Heart right ventricle (tissue), 16 donors: ENCODE measurements at regions not wholly inside any gene's neighbourhood (a gene's known extent, or its start where the extent isn't known, plus 50 kb on each side); places are given as distances from the start of the nearest gene placed in this dataset.
"Not testable (repeated sequence)": the region's sequence is repeated elsewhere in the genome, so short reads cannot be mapped to it uniquely, and the experiment has no call there.

Source experiments
- ATAC-seq, 8 donors: fragments of 200-7000 bp; cut with Tn5 transposase; one replicate each; pipeline ENCODE4 v1.9.1; 2020; ENCODE audit warnings: mild to moderate bottlenecking in 8 of 8, moderate library complexity in 8 of 8, moderate number of reproducible peaks in 1 of 8
- DNase-seq, 2 donors: peaks; one replicate each; pipeline ENCODE4 v3.0.0-alpha.2; 2020
- H3K27ac ChIP-seq, 10 donors: fragments of 200-600 bp; sonication (generic) in 2 of 10; one replicate each; pipeline versions ENCODE4 v1.5.0 to v1.8.0; 2020 to 2022; ENCODE audit warnings: mild to moderate bottlenecking in 3 of 10
- H3K27me3 ChIP-seq, 7 donors: fragments of 200-600 bp; one replicate each; pipeline ENCODE4 v1.8.0; 2021 to 2022; ENCODE audit warnings: mild to moderate bottlenecking in 2 of 7
- H3K36me3 ChIP-seq, 9 donors: fragments of 200-600 bp; sonication (generic) in 1 of 9; one replicate each; pipeline versions ENCODE4 v1.5.0 to v1.8.0; 2020 to 2022; ENCODE audit warnings: mild to moderate bottlenecking in 2 of 9
- H3K4me1 ChIP-seq, 9 donors: fragments of 200-600 bp; sonication (generic) in 1 of 9; one replicate each; pipeline versions ENCODE4 v1.5.0 to v1.8.0; 2020 to 2022; ENCODE audit warnings: mild to moderate bottlenecking in 4 of 9
- H3K4me3 ChIP-seq, 10 donors: fragments of 200-600 bp; sonication (generic) in 2 of 10; one replicate each; pipeline versions ENCODE4 v1.5.0 to v1.8.0; 2020 to 2022; ENCODE audit warnings: mild to moderate bottlenecking in 7 of 10, moderate library complexity in 2 of 10
- H3K9me3 ChIP-seq, 11 donors: fragments of 200-600 bp in 10 of 11; sonication (generic) in 2 of 11; one replicate each; pipeline versions ENCODE4 v1.5.0 to v1.8.0; 2013 to 2022; ENCODE audit warnings: mild to moderate bottlenecking in 2 of 11, control low read depth in 1 of 11, moderate library complexity in 1 of 11
- CTCF ChIP-seq, 9 donors: fragments of 200-600 bp; sonication (generic) in 2 of 9; IDR thresholded peaks; one replicate each; pipeline versions ENCODE4 v1.5.0 to v1.8.0; 2021 to 2022; ENCODE audit warnings: antibody characterized with exemption in 9 of 9, mild to moderate bottlenecking in 5 of 9, moderate library complexity in 1 of 9
- WGBS, 2 donors: extraction: QIAGEN DNeasy Blood & Tissue Kit; methylation state at CpG; one replicate each; pipeline ENCODE4 v1.1.7; 2013; ENCODE audit warnings: inconsistent platforms in 1 of 2; 5-methylcytosine and 5-hydroxymethylcytosine counted together
- intact Hi-C, 10 donors: fragments of 100-400 bp; cut with DNase I; formaldehyde crosslinking; loops; one replicate each; pipeline versions ENCODE4 v1.11.1 to v1.14.2; 2022
- donor health status: Arrhythmogenic right ventricular cardiomyopathy.
- donor health status: ischemic (EF 13 %, LVEDD 7.1; RV severe dilation, severe dysfunction).
- donor health status: healthy with polysubstance abuse.
- donor health status: DM: no; HTN: yes; CAD: no.
- donor health status: DM: no; HTN: no; CAD: no.
- donor health status: ischemic (EF 25% LVEDD 6.9; RV normal size, moderate dysfunction).
- donor health status: ischemic (EF 25% LVEDD 5.7; RV mildly dilated, moderate dysfunction).
- donor health status: healthy.
- donor health status: DM: yes; HTN: yes; CAD: no.
- donor health status: Ischemic cardiomyopathy.
- donor health status: ischemic (EF 35%, LVEDD 5.7; RV mildly dilated, moderate dysfunction).
- donor health status: nonischemic (EF 11% LVEDD 7.7; RV severe dilation, severe dysfunction).
- donor health status: DM: yes; HTN: yes; CAD: no.
- donor health status: PGD.
- donor health status: ischemic (EF 29% LVEDD 5.4; RV normal size, mild dysfunction).
- donor health status: nonischemic (EF 23%, LVEDD 6.1; RV moderate dilation, normal function).

GRCh38 chr2:8599421-8600242 lies 82.2 kb upstream of the ID2 start:
- intact Hi-C loops, result no loop called here
- TF ChIP-seq CTCF (IDR thresholded peaks at IDR 0.05), result no peak

GRCh38 chr2:8600456-8600855 lies 81.4 kb upstream of the ID2 start:
- Histone ChIP-seq H3K36me3 (no peaks in the 10 kb centered on the region), H3K27me3 (no peaks in the 10 kb centered on the region), H3K4me1 (peaks cover 0 to 9% (median 0%) of the 10 kb centered on the region in 9 donors), H3K4me3 (no peak overlapping the region), H3K27ac (no peak overlapping the region), H3K9me3 (no peaks in the 10 kb centered on the region)
- ATAC-seq (peak in 1 of 8 donors; percentile 28), DNase-seq (no peak)
- intact Hi-C loops, result no loop called here
- WGBS, 2 donors, result 96 to 97% methylated on average over 14 of the region's 14 CpGs
- TF ChIP-seq CTCF (IDR thresholded peaks at IDR 0.05), result no peak

More at GRCh38 chr2:8599421-8600242, 82.2 kb upstream of the ID2 start:
- peaks cover 0 to 9% (median 0%) of the 10 kb centered on the region in 9 donors for H3K4me1 ChIP-seq
- DNase-seq (no peak), ATAC-seq (no peak)
- no peaks in the 10 kb centered on the region for H3K36me3 ChIP-seq
- no peak overlapping the region for H3K27ac ChIP-seq
- no peaks in the 10 kb centered on the region for H3K27me3 ChIP-seq
- no peak overlapping the region for H3K4me3 ChIP-seq
- WGBS, 2 donors, result 74 to 82% methylated on average over 24 of the region's 24 CpGs
- no peaks in the 10 kb centered on the region for H3K9me3 ChIP-seq

GRCh38 chr2:8602809-8603208 lies 79.0 kb upstream of the ID2 start:
- intact Hi-C loops, result no loop called here
- ATAC-seq, result no peak
- WGBS, 2 donors, result 90% methylated on average over 3 of the region's 3 CpGs

GRCh38 chr2:8603356-8603755 lies 78.5 kb upstream of the ID2 start:
- H3K4me3 ChIP-seq, ATAC-seq, DNase-seq, H3K27me3 ChIP-seq, H3K9me3 ChIP-seq, intact Hi-C loops, H3K4me1 ChIP-seq, H3K27ac ChIP-seq, H3K36me3 ChIP-seq: not testable (repeated sequence)
- WGBS, 2 donors, result 96 to 97% methylated on average over 4 of the region's 4 CpGs

More at GRCh38 chr2:8602809-8603208, 79.0 kb upstream of the ID2 start:
- no peak overlapping the region for H3K4me3 ChIP-seq
- no peak for TF ChIP-seq CTCF (IDR thresholded peaks at IDR 0.05)
- no peaks in the 10 kb centered on the region for H3K36me3 ChIP-seq
- DNase-seq, result no peak
- no peaks in the 10 kb centered on the region for H3K9me3 ChIP-seq
- H3K27me3 ChIP-seq, result no peaks in the 10 kb centered on the region
- H3K4me1 ChIP-seq, result peaks cover 0 to 12% (median 0%) of the 10 kb centered on the region in 9 donors
- no peak overlapping the region for H3K27ac ChIP-seq

GRCh38 chr2:8604262-8604661 lies 77.6 kb upstream of the ID2 start:
- no peak for ATAC-seq
- TF ChIP-seq CTCF (IDR thresholded peaks at IDR 0.05), result no peak

More at GRCh38 chr2:8604262-8604661, 77.6 kb upstream of the ID2 start:
- H3K27ac ChIP-seq, result no peak overlapping the region
- 92 to 93% methylated on average over 2 of the region's 2 CpGs for WGBS, 2 donors
- no peak for DNase-seq
- H3K4me3 ChIP-seq, result no peak overlapping the region
- intact Hi-C loops, result no loop called here
- no peaks in the 10 kb centered on the region for H3K27me3 ChIP-seq
- peaks cover 0 to 10% (median 0%) of the 10 kb centered on the region in 9 donors for H3K4me1 ChIP-seq
- no peaks in the 10 kb centered on the region for H3K9me3 ChIP-seq
- H3K36me3 ChIP-seq, result no peaks in the 10 kb centered on the region
